Neural progenitor cell (in vitro differentiated cells): ENCODE measurements at regions not wholly inside any gene's neighbourhood (a gene's known extent, or its start where the extent isn't known, plus 50 kb on each side); places are given as distances from the start of the nearest gene placed in this dataset.

Experiments
- CTCF ChIP-seq: fragments of 200-600 bp; sonication (generic); IDR thresholded peaks from 2 replicates; pipeline ENCODE4 v1.5.1; 2017; ENCODE audit warnings: antibody characterized with exemption, mild to moderate bottlenecking
- EZH2 ChIP-seq: fragments of 200-600 bp; sonication (generic); IDR thresholded peaks from 2 replicates; pipeline ENCODE4 v1.6.1; 2017; ENCODE audit warnings: antibody characterized with exemption, mild to moderate bottlenecking, moderate library complexity
- EZH2phosphoT487 ChIP-seq: fragments of 200-600 bp; sonication (generic); IDR thresholded peaks from 2 replicates; pipeline ENCODE4 v1.6.1; 2017; ENCODE audit warnings: antibody characterized with exemption

GRCh38 chr13:104855581-104855980 is 1679.9 kb downstream of the EFNB2 start:
- TF ChIP-seq CTCF (no peak), EZH2phosphoT487 (no peak), EZH2 (no peak)
